GM21825 (cell line): ENCODE measurements at regions not wholly inside any gene's neighbourhood (a gene's known extent, or its start where the extent isn't known, plus 50 kb on each side); places are given as distances from the start of the nearest gene placed in this dataset.

ENCODE experiments used
- ATAC-seq: cut with Tn5 transposase; IDR thresholded peaks from one replicate; pipeline ENCODE4 v1.9.1; 2021; ENCODE audit warnings: mild to moderate bottlenecking, moderate library complexity; ENCODE audit not compliant: unreplicated experiment

- ATAC-seq: no peak
Observed at GRCh38 chr6:97572943-97573342, 289.9 kb upstream of the MMS22L start.

- ATAC-seq: no peak
Observed at GRCh38 chr6:97586344-97586743, 303.3 kb upstream of the MMS22L start.

GRCh38 chr6:97591955-97592354 is 308.9 kb upstream of the MMS22L start:
- ATAC-seq: no peak

GRCh38 chr6:97594844-97595243 is 311.8 kb upstream of the MMS22L start:
- ATAC-seq: no peak

GRCh38 chr6:97621111-97621510 is 338.1 kb upstream of the MMS22L start:
- ATAC-seq: no peak

- ATAC-seq: no peak
Observed at GRCh38 chr6:97626671-97627441, 343.8 kb upstream of the MMS22L start.

GRCh38 chr6:97629180-97629579 is 346.2 kb upstream of the MMS22L start:
- ATAC-seq: no peak

GRCh38 chr6:97630604-97631003 is 347.6 kb upstream of the MMS22L start:
- ATAC-seq: no peak

- ATAC-seq: no peak
Observed at GRCh38 chr6:97632341-97632740, 349.3 kb upstream of the MMS22L start.

- no peak for ATAC-seq
Observed at GRCh38 chr6:97639702-97640101, 356.7 kb upstream of the MMS22L start.

- ATAC-seq: no peak
Observed at GRCh38 chr6:97644353-97644752, 361.3 kb upstream of the MMS22L start.

GRCh38 chr6:97645757-97646156 is 362.7 kb upstream of the MMS22L start:
- no peak for ATAC-seq

- no peak for ATAC-seq
Observed at GRCh38 chr6:97653076-97653475, 370.1 kb upstream of the MMS22L start.

GRCh38 chr6:97653517-97653916 is 370.5 kb upstream of the MMS22L start:
- ATAC-seq: no peak

GRCh38 chr6:97654674-97655073 is 371.7 kb upstream of the MMS22L start:
- ATAC-seq: no peak

- no peak for ATAC-seq
Observed at GRCh38 chr6:97656236-97656635, 373.2 kb upstream of the MMS22L start.

- ATAC-seq: no peak
Observed at GRCh38 chr6:97656706-97657350, 373.8 kb upstream of the MMS22L start.

GRCh38 chr6:97658090-97658489 is 375.1 kb upstream of the MMS22L start:
- no peak for ATAC-seq

GRCh38 chr6:97663252-97663651 is 380.2 kb upstream of the MMS22L start:
- ATAC-seq: no peak

- ATAC-seq: no peak
Observed at GRCh38 chr6:97665446-97665845, 382.4 kb upstream of the MMS22L start.

GRCh38 chr6:97666889-97667288 is 383.9 kb upstream of the MMS22L start:
- ATAC-seq: no peak

GRCh38 chr6:97668716-97669115 is 385.7 kb upstream of the MMS22L start:
- peak; percentile 41 for ATAC-seq
